CD4-positive, alpha-beta T cell treated with Interleukin-4 for 4 hours (primary cell): ENCODE measurements at regions not wholly inside any gene's neighbourhood (a gene's known extent, or its start where the extent isn't known, plus 50 kb on each side); places are given as distances from the start of the nearest gene placed in this dataset.

Source experiments
- DNase-seq: peaks from one replicate; pipeline ENCODE4 v3.0.0-alpha.2; 2020

DNA sequence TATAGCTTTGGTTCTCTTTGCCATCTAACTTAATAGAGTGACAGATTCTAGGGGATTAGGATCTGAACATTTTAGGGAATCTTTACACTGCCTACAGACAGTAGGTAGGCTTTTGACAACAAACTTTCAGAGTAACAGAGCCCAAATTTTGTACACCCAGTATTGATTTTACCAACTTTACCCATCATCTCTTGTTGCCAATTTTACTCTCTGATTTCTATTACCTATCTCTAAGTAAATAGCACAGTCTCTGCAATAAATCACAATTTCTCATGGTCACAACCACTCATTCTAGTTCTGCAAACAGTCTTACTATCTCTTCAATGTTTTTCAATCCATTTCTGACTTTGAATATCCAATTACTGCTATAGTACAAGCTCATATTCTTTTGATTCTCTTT, 1097.6 kb upstream of the PHF14 start:
- no peak for DNase-seq

- DNase-seq, result no peak
Measured at GRCh38 chr7:9889554-9889953, 1084.1 kb upstream of the PHF14 start.

GRCh38 chr7:9890092-9890491, 1083.6 kb upstream of the PHF14 start:
- no peak for DNase-seq

DNA sequence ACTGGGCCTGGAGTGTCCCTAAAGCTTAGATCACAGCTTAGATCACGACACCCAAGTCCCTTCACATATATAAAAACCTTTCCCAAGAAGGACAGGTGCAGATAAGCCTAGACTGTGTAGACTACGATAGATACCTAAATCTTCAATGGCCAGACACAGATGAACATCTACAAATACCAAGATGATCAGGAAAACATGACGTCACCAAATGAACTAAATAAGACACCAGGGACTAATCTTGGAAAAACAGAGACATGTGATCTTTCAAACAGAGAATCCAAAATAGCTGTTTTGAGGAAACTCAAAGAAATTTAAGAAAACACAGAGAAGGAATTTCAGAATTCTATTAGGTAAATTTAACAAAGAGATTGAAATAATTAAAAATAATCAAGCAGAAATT, 1082.6 kb upstream of the PHF14 start:
- DNase-seq, result no peak

GRCh38 chr7:9900339-9900738, 1073.3 kb upstream of the PHF14 start:
- no peak for DNase-seq

GRCh38 chr7:9921326-9921725, 1052.3 kb upstream of the PHF14 start:
- DNase-seq, result no peak

- DNase-seq, result no peak
Measured at GRCh38 chr7:9937944-9938631, 1035.6 kb upstream of the PHF14 start.

DNA sequence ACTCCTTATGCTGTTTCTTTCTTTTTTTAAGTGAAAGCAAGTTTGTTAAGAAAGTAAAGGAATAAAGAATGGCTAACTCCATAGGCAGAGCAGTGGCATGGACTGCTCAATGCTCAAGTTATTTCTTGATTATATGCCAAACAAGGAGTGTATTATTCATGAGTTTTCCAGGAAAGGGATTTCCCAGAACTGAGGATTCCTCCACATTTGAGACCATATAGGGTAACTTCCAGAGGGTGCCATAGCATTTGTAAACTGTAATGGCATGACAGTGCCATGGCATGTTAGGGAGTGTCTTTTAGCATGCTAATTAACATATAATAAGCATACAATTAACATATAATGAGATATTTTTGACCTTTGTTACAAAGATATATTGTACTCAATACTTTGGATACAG, 1034.5 kb upstream of the PHF14 start:
- no peak for DNase-seq

GRCh38 chr7:9945131-9945530, 1028.5 kb upstream of the PHF14 start:
- no peak for DNase-seq

DNA sequence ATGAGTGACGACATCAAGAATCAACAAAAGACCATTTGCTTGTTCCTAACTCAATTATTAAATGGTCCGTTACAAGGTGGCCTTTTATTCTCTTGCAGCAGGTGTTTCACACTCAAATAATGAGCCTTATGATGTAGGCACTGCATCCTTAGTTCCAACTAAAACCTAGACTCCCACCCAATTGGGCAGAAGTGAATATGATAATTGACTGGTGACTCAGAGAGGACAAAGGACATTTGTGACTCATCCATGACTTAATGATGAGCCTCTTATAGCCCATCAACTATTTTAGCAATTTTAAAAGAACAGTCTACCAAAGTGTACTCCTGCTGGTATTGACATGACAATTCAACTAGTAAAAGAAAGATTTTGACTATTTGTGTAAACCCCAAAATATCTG, 1027.8 kb upstream of the PHF14 start:
- DNase-seq, result no peak

DNA sequence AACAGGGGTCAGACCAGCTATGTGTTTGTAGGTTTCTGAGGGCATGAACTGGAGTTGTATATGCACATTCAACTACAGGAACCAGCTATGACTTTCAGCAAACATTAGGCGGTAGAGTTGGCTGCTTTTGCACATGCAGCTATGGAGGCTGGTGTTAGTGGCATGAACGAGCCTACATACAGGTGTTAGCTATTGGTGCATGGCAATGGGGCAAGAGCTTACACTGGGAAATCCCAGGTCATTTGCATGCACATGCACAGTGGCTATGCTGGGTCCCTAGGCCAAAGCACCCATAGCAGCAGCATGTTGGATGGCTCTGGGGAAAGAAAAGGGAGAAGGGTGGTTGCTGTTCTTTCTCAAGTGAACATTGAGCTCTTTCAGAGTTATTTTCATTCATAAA, 1018.5 kb upstream of the PHF14 start:
- DNase-seq, result no peak

DNA sequence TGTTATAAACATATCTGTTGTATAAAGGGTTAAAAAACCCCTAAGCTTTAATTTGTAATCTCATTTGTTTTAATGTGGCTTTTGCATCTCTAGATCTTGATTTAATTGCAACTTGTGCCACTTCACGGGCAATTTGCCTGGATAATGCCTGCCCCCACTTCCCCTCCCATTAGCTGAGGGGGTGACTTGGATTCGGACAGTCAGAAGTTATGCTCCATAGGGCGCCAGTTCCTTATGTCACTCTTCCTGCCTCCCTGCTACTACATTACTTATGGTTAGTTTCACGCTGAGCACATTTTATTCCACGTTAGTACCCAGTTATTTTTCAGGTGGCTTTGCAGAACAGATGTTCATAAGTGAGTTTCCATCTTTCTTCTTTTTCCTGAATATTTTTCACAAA, 1015.2 kb upstream of the PHF14 start:
- DNase-seq, result no peak

GRCh38 chr7:9960460-9960859, 1013.2 kb upstream of the PHF14 start:
- no peak for DNase-seq

DNA sequence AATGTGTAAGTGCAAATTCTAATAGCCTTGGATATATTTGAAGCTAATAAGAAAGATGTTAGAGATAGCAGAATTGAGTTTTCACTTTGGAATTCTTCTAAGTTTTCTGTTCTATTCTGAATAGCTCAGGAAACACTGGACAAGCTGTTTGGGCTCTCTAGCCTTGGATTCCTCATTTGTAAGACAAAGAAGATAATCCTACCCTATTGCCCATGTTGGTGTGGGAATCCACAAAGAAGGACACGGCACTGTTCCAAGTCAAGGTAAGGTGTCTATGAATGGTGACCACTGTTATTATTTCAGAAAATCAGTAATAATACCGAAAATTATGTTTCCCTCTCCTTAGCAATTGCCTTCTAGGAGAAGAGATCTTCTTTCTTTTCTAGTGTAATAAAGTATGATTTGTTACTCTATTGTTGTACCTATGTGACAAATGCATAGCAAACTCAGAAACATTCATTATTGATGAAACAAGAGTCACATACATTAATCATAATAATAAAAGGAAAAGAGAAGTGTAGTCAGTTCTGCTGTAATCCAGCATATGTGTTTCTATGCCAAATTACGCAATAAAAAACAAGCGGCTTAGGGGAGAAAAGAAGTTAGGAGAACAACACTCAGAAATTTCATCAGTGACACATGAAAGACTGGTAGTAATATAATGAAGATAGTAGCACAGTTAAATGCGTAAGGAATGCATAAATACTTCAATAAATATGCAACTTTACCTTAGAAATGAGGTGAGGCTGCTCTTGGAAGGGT, 1012.3 kb upstream of the PHF14 start:
- DNase-seq, result no peak

DNA sequence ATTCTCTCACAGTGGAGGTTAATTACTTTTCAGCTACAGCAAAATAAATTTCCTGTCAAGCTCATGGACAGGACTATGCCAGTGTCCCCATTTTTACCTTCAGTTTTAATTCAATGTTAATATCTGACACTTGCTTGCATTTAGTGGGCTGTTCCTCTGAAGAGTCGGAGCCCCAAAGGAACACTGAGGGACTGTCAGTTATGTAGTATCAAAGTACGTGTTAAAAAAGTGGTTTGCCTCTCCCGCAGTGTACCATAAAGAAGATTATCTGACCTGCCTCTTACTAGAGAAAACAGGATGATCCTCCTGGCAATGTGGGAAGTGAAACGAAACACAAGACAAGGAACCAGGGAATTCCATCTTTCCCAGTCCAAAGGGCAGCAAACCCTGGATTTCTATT, 1010.9 kb upstream of the PHF14 start:
- no peak for DNase-seq

DNA sequence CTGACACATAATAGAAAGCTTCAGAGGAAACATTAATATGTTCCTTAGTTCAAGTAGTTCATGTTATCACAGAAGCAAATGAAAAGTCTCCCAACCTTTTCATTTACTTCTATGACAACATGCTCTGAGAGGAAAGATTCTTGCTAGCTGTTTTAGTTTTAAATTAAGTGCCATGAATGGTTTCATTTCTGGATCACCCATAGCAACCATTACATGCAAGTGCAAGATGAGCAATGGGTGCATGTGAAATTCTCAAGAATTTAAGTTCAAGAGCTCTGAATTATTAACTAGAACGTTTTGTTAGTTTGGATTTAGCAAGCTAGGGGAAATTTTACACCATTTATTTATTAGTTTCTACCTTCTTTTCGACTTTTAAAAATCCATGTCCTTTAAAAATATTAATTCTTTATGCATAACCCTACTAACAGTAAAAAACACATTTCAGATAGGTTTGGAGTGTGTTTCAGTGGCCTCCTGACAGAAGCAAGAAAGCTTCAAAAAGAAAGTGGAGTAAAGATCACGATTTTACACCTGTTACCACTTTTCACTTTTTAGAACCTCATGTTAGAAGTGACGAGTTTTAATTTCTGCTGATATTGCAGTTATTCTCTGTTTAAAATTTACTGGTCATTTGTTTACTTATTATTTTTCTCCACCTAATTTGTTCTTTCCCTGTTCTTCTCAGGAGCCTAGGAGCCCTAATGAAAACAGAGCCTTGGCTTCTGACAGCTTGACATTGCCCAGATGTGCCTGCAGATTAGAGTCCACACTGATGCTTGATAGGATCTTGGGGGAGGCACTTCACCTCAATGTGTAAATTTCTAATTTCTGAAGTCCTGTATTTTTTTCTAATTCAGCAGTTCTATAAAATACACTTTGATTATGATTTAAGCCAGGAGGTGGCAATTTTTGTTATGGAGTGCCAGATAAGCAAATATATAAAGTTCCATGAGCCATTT, 995.3 kb upstream of the PHF14 start:
- no peak for DNase-seq

GRCh38 chr7:9981742-9982349, 991.8 kb upstream of the PHF14 start:
- no peak for DNase-seq

DNA sequence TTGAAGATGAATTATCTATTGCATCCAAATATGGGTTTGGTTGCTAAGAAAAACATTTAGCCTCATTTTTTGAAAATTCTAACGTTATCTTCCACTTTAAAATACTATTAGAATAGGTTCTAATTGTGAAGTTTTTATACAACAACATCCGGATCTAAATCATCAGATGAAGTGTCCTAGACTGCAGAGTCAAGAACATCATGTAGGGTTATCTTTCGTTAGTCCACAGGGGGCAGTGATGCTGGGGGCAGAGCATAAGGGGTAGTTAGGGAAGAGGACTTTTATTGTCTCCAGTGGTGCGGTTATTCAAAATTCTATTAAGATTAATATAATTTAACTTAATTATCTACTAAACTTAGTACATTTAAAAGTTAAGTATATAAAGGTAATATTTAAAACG, 990.6 kb upstream of the PHF14 start:
- DNase-seq, result no peak

- no peak for DNase-seq
Measured at GRCh38 chr7:10015687-10016086, 958.0 kb upstream of the PHF14 start.

DNA sequence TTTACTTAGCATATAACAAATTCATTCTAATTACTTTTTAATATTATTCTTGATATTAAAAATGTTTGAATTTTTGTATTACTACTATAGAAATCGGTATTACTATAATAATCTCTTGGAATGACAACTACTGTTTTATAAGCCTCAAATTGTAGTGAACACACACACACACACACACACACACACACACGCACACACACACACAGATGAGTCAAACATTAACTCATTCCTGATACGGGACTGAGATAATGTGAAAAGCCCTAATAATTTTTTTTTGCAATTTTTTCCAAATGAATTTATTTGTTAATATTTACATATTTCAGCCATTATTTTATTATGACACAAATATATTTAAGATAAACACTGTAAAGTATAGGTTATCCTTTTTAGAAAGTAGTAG, 951.2 kb upstream of the PHF14 start:
- DNase-seq, result no peak

DNA sequence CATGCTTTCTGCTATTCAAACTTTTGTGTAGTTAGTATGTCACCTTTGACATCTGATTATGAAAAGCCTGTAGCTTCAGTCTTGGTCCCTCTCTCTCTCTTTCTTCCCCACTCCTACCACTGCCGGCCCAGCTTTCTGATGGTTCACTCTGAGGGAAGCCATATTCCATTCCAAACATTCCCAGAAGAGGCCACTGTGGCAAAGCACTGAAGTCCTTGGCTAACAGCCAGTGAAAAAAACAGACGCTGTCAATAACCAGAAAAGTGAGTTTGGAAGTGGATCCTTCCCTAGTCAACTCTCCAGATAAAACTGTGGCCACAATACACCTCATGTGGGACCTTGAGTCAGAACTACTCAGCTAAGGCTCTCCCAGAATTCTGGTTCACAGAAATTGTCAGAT, 950.7 kb upstream of the PHF14 start:
- DNase-seq, result no peak

GRCh38 chr7:10034843-10035556, 938.7 kb upstream of the PHF14 start:
- DNase-seq, result no peak

DNA sequence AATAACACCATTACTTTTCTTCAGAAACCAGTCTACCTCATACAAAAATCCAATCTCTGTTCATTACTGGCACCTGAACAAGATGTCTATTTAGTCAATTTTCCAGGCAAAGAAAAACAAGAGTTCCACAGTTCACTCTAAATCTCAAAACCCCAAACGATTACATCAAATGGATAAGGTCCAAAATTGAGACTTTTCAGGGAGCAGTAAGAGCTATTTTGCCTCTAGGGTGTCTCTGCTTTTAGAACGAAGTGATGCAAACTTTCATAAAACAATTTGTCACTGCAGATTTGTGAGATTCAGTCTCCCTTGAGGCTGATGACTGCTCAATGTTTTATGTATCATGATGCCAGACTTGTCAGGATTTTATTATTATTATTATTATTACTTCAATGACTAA, 937.0 kb upstream of the PHF14 start:
- DNase-seq, result no peak
